OCI-LY7 (cell line): ENCODE measurements at regions not wholly inside any gene's neighbourhood (a gene's known extent, or its start where the extent isn't known, plus 50 kb on each side); places are given as distances from the start of the nearest gene placed in this dataset.

Experiments used
- BruUV-seq: library from RNA; stranded (reverse); fragments of 400-500 nt; replicated peaks from 2 replicates; lab custom pipeline; 2021; lab: Mats Ljungman, UMichigan
- CTCF ChIA-PET: fragments of 300-600 bp; sonication (Branson Sonifier 250); formaldehyde crosslinking; loops from one replicate; lab custom pipeline; 2022; ENCODE audit warnings: antibody characterized with exemption; ENCODE audit not compliant: unreplicated experiment; lab: Charles Lee
- POLR2A ChIA-PET: fragments of 300-600 bp; sonication (Branson Sonifier 250); formaldehyde crosslinking; loops from one replicate; lab custom pipeline; 2022; ENCODE audit warnings: antibody characterized with exemption; lab: Charles Lee
- DNase-seq: peaks from one replicate; pipeline ENCODE4 v3.0.0-alpha.2; 2015; ENCODE audit warnings: low spot score
- H2AFZ ChIP-seq: fragments of 200-600 bp; sonication (generic), shearing (Covaris generic); 2 replicates; pipeline ENCODE4 v1.6.1; 2014; ENCODE audit warnings: mild to moderate bottlenecking, antibody characterized with exemption, low read length, moderate library complexity
- H3K27ac ChIP-seq: fragments of 200-600 bp; sonication (generic); 2 replicates; pipeline ENCODE4 v1.5.1; 2014; ENCODE audit warnings: mixed run types, low read depth, mild to moderate bottlenecking, moderate library complexity, low read length, inconsistent platforms; ENCODE audit not compliant: poor library complexity, severe bottlenecking
- H3K36me3 ChIP-seq: fragments of 200-600 bp; sonication (generic); 2 replicates; pipeline ENCODE4 v1.6.1; 2014; ENCODE audit warnings: mild to moderate bottlenecking, antibody characterized with exemption, low read length, moderate library complexity, mixed read lengths; ENCODE audit not compliant: insufficient read depth
- H3K4me1 ChIP-seq: fragments of 200-600 bp; sonication (generic); 2 replicates; pipeline ENCODE4 v1.5.1; 2014; ENCODE audit warnings: mild to moderate bottlenecking, low read length; ENCODE audit not compliant: insufficient read depth, poor library complexity, severe bottlenecking
- H3K4me2 ChIP-seq: fragments of 200-600 bp; sonication (generic); 2 replicates; pipeline ENCODE4 v1.6.1; 2014; ENCODE audit warnings: mild to moderate bottlenecking, low read length
- H3K4me3 ChIP-seq: fragments of 200-600 bp; sonication (generic); 2 replicates; pipeline ENCODE4 v1.5.1; 2014; ENCODE audit warnings: mild to moderate bottlenecking, low read depth, low read length; ENCODE audit not compliant: poor library complexity, severe bottlenecking
- H3K79me2 ChIP-seq: fragments of 200-600 bp; sonication (generic); 2 replicates; pipeline ENCODE4 v1.6.1; 2016; ENCODE audit warnings: low read depth, mild to moderate bottlenecking, low read length, moderate library complexity, mixed read lengths; ENCODE audit not compliant: insufficient read depth
- H3K9me2 ChIP-seq: fragments of 200-600 bp; sonication (generic); 2 replicates; pipeline ENCODE4 v1.6.1; 2016; ENCODE audit warnings: mild to moderate bottlenecking, low read length, mixed read lengths; ENCODE audit not compliant: insufficient read depth
- H3K9me3 ChIP-seq: fragments of 200-600 bp; sonication (generic); 2 replicates; pipeline ENCODE4 v1.6.1; 2014; ENCODE audit warnings: mild to moderate bottlenecking, mixed run types, low read length, mixed read lengths
- H4K20me1 ChIP-seq: fragments of 200-600 bp; sonication (generic); 2 replicates; pipeline ENCODE4 v1.6.1; 2014; ENCODE audit warnings: mild to moderate bottlenecking, antibody characterized with exemption, low read length, moderate library complexity, mixed read lengths; ENCODE audit not compliant: insufficient read depth
- EZH2phosphoT487 ChIP-seq: fragments of 200-600 bp; sonication (generic); IDR thresholded peaks from 2 replicates; pipeline ENCODE4 v1.6.1; 2018; ENCODE audit warnings: low read depth, borderline replicate concordance, mild to moderate bottlenecking, mixed run types, antibody characterized with exemption, low read length, moderate library complexity, mixed read lengths
- intact Hi-C: fragments of 100-400 bp; cut with micrococcal nuclease; formaldehyde crosslinking; loops from one replicate; pipeline ENCODE4 v1.10.0; 2022; ENCODE audit not compliant: unreplicated experiment
- TF ChIP-seq, protein P1 (sequence below): fragments of 200-600 bp; sonication (generic); conservative IDR thresholded peaks from 2 replicates; pipeline ENCODE4 v1.5.1; 2014; ENCODE audit warnings: mild to moderate bottlenecking, antibody characterized with exemption, low read length, moderate library complexity, mixed read lengths

DNA sequence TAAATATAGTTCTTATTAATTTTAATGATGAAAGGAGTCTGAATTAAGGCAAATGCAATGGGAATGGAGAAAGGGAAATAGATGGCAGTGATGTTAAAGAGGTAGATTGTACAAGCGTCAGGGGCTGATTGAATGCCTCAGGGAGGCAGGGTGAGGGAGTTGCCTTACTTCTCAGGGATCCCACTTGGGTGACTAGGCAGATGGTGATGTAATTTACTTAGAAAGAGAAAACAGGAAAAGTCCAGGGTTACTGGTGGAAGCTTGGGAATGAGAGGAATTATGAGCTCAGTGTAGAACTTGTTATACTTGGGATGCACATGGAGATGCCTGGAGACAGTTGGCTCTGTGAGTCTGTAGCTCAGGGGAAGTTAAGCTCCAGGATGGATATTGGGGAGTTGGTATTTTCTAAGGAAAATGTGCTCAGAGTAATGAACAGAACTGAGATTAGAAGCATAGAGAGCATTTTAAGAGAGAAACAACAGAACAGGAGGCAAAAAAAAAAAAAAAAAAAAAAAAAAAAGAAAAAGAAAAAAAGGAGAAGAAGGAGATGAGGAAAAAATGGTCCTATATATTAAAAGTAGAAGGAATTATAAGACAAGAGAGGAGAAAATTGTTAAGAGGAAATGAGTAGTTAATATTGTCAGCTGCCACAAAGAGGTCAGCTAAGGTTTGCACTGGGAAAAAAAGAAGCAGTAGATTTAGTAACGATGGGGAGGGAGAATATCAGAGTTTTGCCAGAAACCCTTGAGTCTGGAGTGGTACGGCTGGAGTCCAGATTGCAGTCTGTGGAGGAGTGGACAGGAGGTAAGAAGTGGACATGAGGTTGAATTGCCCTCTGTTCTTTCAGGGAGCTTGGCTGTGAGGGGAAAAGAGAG, 88.0 kb upstream of the ELL2 start:
- BruUV-seq: no TSS peak
- DNase-seq: no peak
- Histone ChIP-seq H3K36me3 (no peaks in the 10 kb centered on the region), H3K79me2 (no peaks in the 10 kb centered on the region), H3K4me3 (no peak overlapping the region), H3K4me2 (no peak overlapping the region), H4K20me1 (no peaks in the 10 kb centered on the region), H2AFZ (no peak overlapping the region), H3K9me3 (no peaks in the 10 kb centered on the region), H3K27ac (no peak overlapping the region), H3K9me2 (no peaks in the 10 kb centered on the region), H3K4me1 (no peaks in the 10 kb centered on the region)
- CTCF ChIA-PET: interaction anchor here (0.6 kb wide), 1 partner anchor 89 kb away, joined by 11 read pairs; no protein-coding TSS in a partner anchor
- TF ChIP-seq, protein P1, sequence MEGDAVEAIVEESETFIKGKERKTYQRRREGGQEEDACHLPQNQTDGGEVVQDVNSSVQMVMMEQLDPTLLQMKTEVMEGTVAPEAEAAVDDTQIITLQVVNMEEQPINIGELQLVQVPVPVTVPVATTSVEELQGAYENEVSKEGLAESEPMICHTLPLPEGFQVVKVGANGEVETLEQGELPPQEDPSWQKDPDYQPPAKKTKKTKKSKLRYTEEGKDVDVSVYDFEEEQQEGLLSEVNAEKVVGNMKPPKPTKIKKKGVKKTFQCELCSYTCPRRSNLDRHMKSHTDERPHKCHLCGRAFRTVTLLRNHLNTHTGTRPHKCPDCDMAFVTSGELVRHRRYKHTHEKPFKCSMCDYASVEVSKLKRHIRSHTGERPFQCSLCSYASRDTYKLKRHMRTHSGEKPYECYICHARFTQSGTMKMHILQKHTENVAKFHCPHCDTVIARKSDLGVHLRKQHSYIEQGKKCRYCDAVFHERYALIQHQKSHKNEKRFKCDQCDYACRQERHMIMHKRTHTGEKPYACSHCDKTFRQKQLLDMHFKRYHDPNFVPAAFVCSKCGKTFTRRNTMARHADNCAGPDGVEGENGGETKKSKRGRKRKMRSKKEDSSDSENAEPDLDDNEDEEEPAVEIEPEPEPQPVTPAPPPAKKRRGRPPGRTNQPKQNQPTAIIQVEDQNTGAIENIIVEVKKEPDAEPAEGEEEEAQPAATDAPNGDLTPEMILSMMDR: no peak
- no peak for TF ChIP-seq EZH2phosphoT487
- intact Hi-C loops: no loop called here
- POLR2A ChIA-PET: interaction anchor here (0.6 to 1.2 kb wide), 2 partner anchors 40 to 118 kb away, joined by 3 to 4 read pairs; no protein-coding TSS in a partner anchor

GRCh38 chr5:96048763-96049162, 87.1 kb upstream of the ELL2 start:
- H3K4me3 ChIP-seq: no peak overlapping the region

More at GRCh38 chr5:96048763-96049162, 87.1 kb upstream of the ELL2 start:
- Histone ChIP-seq H3K79me2 (no peaks in the 10 kb centered on the region), H4K20me1 (no peaks in the 10 kb centered on the region), H3K9me2 (no peaks in the 10 kb centered on the region), H3K4me1 (no peaks in the 10 kb centered on the region), H3K27ac (no peak overlapping the region), H3K36me3 (no peaks in the 10 kb centered on the region), H3K9me3 (no peaks in the 10 kb centered on the region), H2AFZ (no peak overlapping the region), H3K4me2 (no peak overlapping the region)
- ChIA-PET POLR2A (interaction anchor here (1.2 kb wide), 1 partner anchor 41 kb away, joined by 4 read pairs; no protein-coding TSS in a partner anchor), CTCF (no interaction called here)
- no peak for TF ChIP-seq EZH2phosphoT487
- TF ChIP-seq, protein P1: no peak
- no peak for DNase-seq
- BruUV-seq: no TSS peak
- intact Hi-C loops: no loop called here
